ENCODE measurements at regions not wholly inside any gene's neighbourhood (a gene's known extent, or its start where the extent isn't known, plus 50 kb on each side); places are given as distances from the start of the nearest gene placed in this dataset.

DNA sequence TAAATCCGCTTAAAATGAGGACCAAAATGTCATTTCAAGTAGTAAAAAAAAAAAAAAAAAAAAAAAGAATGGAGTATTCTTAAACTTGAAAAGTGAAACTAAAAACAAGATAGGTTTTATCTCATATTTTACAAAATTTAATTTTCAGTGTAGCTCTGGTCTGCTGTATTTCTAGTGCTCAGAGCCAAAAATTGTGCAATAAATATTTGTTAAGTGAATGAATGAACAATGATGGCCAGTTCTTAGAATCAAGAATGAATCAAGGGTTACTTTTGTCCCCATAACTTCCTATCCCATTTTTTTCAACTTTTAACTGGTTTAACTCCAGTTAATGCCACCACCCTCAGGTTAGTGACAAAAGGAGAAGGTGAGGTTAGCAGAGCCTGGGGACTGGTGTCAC lies 214.4 kb downstream of the ABHD5 start:
- DNase-seq: no peak

DNA sequence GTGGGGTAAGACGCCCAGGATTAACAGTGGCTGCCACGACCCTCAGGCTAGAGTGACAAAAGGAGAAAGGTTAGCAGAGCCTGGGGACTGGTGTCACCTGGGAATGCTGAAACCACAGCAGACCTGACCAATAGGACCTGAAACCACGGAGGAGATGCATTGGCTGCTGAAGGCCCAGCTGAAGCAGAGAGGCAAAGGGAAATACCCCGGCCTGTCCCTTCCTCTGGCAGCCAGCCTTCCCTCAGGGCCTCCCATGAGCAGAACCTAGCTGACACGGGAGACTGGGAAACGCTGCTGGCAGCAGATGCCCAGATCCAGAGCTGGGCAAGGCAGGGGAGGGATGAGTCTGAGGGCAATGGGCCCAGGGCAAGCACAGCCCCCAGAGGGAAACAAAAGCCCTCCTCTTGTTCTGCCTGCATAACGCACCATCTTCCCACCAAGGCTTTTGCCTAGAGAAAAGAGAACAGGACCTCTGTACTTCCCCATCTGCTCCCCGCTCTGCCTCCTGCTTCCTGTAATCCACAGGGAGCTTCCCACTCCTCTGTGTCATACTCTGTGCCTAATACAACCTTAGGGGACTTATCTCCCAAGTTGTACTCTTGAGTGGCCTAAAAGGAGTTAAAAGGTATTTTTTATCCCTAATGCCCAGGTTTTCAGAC lies 216.2 kb downstream of the ABHD5 start:
- no peak for DNase-seq

DNA sequence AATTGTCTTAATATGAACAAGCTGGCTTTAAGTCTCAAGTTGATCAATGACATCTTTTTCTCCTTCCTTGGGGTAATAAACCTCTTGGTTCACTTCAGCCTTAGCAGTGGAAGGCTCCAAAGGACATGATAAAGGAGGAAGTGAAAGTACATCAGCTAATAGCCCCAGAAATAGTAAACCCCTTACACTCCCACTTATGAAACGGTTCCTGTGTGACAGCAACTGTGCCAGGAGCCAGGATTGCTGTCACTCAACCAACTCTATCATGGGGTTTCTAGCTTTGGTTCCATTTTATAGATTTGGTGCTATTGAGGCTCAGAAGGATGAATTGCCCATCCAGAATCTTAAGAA lies 216.7 kb downstream of the ABHD5 start:
- no peak for DNase-seq

DNA sequence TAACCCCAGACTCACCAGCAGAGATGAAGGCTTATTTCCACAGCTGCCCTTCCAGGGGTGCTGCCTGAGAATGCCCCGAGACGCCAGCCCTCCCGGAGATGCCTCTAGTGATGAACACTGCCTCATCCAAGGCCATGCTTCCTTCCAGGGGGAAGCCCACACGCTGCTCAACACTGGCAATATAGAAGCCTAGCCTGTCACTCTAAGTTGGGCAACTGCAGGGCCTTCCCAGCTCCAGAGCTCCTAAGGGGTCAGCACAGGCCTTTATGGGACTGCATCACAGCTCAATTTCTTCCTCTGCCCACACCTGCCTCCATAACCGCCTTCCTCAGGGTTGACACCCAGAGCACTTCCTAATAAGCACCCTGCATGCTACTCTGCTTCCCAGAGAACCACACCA lies 217.7 kb downstream of the ABHD5 start:
- DNase-seq: no peak

DNA sequence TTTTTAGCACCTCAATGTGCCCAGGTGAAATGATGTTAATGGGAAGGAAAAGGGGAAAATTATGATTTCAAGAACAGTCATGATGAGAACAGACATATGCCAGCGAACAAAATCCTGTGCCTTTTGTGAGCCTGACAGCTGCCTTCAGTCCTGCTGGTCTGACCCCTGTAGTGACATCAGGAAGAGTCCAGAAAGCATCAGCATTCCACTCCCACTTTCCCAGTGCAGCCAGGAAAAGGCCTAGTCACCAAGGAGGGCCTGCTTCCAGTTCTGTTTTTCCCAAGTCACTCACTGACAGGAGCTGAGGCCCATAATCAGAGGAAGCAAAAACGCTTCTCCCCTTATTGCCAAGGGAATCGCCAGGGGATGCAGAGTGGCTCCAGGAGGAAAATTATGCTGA lies 218.4 kb downstream of the ABHD5 start:
- no peak for DNase-seq

DNA sequence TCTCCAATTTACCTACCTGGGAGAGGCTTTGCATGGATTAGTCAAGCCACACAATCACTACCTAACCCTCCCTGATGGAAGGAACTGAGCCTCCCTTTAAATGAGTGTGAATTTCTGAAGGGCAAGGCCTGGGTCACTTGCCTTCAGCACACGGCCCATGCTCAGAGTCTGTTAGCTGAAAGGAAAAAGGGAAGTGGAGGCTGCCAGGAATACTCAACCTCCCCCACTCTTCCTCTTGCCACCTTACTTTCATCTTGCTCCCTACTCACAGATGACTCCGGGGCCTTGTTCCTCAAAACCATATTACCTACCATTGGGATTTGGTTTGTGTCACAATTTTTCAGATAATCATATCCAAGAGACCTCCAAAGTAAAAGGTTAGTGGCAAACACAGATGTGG lies 220.0 kb downstream of the ABHD5 start:
- no peak for DNase-seq

DNA sequence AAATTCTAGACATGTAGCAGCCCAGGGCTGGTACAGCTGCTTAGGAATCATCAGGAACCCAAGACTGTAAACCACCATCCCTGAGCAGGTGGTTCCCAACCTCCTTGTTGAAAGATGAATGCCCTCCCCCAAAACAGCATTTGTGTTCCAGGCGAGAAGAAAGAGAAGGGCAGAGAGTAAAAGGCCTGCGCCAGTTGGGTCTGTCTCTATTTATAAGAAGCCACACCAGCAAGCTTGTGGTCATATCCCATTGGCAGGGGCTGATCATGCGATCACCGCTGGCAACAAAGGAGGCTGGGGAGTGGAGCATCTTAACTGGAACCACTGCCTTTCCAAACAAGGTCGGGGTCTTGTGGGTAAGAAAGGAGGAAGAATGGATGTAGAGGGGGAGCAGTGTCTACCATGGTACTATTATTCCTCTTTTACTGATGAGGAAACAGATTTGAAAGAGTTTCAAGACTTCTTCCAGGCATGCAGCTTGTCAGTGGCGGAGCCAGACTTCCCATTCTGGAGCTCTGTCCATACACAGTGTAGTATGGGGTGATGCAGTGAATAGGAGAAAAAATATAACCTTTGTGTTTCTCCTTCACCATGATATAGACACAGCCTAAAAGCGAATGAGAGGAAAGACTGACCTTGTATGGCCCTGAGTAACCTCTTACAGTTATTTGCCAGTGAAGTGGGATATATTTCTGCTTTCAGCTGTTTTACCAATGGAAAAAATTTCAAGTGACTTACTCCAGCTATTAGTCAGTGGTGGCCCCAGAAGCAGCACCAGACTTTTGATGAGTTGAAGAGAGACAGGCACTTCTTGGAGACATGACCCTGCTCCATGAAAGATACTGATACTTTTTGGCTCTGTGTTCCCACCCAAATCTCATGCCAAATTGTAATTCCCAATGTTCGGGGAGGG lies 222.6 kb downstream of the ABHD5 start:
- DNase-seq: no peak

DNA sequence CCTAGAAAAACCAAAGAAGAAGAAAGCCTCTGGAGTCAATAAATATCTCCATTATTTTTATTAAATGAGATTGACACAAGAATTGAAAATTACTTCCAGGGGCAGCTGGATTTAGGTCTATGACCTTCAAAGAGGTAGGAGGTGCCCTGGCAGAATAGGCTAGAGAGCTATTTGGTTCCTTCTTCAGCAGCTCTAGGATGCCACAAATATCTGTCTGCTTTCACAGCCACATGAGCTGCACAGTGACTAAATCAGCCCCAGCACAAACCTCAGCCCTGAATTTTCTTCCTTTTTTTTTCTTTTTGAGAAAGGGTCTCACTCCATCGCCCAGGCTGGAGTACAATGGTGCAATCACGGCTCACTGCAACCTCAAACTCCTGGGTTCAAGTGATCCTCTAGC lies 223.5 kb downstream of the ABHD5 start:
- DNase-seq: no peak

DNA sequence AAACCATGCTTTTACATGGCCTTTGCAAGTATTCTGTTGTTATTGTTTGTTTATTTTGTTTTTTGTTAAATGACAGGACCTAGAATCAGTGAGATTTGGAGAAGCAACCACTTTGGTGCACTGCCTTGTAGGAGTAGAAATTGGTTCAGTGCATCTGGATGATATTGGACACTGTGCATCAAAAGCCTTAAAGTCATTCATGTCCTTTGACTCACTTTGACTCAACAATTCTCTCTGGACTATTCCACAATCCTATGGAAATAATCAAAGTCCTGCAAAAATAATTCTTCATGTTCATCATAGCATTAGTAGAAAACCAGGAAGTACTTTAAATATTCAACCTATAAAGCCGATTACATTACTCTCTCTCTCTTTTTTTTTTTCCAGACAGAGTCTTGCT lies 224.8 kb downstream of the ABHD5 start:
- no peak for DNase-seq

DNA sequence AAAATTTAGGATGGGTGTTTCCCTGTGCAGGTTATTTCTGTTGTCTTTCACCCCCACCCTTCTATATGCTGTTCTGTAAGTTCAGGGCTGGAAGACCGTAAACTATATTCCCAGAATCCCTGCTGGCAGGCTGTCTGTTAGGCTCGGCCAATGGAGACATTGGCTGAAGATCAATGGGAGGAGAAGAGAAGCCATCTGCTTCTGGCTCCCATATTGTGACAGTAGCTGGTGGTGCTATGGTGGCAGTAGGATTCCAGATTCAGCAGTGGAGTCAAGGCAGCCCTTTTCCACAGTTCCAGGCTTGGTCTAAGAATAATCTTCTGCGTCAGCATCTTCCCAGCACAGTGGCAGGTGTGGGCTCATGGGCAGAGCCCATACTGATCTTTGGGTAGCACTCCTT lies 226.6 kb downstream of the ABHD5 start:
- no peak for DNase-seq

DNA sequence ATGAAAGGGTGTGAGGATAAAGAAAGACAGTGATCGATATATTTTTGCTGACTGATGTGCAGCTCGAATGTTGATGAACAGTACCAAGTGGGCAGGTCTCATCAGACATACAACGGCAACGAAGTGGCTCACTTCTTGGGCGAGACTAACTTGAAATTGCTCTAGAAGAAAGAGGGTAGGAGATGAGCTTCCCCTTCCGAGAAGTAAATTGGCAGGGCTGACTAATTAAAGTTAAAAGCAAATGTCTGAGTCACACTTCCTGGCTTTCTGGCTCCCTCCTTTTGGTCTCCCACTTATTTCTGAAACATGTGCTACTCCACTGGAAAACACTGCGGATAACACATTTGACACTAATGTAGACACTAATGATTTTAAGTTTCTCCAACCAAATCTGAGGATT lies 228.3 kb downstream of the ABHD5 start:
- peak; percentile 47 for DNase-seq

DNA sequence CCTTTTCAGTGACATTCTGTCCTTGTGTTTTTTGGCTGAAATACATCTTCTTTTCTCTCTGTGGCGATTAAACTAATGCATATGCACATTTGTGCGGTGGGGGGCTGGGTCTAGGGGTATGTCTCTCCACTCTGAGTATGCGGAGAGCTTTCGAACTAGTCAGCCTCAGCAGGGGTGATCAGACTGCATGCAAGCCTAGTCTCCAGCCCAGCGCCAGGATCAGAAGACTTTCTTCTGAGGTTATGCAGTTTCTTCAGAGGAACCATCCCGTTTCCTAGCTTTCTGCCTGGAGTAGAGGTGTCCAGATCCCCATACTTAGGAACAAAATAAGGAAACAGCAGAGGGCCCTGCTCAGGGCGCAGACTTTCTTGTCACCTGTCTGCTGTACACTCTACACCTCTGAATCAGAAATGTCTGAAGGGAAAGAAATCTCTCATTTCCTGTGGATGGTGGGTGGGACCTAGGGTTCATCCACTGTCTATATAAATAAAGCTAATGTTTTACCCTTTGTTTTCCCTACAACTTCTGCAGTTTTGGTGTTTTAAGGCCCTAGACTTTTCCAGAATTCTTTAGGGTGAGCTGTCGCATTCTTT lies 230.4 kb downstream of the ABHD5 start:
- no peak for DNase-seq

DNA sequence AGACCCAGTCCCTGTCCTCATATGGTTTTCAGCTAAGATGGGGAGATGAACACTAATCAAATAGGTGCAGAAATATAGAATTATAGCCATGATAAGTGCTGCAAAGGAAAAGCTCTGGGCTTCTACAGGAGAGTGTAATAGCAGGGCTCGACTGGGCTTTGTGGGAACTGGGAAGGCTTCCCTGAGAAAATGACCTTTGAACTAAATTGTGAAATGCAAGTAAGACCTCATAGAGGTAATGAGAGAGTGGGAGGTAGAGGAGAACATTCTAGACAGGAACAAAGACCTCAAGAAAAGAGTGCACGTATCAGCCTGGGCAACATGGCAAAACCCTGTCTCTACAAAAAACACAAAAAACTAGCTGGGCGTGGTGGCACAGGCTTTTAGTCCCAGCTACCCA lies 231.6 kb downstream of the ABHD5 start:
- DNase-seq: no peak

DNA sequence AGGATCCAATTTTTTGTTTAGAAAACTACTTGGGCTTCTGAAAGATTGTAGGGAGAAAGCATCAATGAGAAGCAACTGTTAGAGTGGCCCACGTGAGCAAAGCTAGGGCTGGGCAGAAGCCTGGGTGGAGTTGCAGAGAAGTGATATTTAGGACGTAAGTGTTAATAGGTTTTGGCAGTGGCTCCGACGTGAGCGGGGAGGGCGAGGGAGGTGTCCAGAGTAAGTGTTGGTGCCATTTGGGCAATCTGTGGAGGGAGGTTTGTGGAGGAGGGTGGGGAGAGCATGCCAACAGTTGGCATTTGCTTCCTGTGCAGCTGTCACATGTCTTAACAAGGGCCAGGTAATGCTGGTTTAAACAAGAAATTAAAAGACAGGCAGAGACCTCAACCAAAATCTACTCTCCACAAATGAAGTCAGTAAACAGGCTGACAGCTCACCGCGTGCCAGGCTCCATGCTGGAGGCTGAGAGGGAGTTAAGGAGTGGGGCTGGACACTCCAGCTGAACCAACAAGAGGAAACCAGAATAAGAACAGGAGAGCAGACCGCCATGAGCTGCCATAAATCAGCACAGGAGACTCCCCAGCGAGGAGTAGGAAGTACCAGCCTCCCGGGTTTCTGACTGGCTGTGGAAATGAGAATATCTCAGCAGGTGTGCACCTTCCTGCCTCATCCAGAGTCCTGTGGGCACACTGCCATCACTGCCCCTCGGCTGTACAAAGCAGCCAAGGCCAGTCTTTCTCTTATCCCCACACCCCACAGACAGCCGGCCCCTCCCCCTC lies 232.6 kb downstream of the ABHD5 start:
- DNase-seq: no peak

DNA sequence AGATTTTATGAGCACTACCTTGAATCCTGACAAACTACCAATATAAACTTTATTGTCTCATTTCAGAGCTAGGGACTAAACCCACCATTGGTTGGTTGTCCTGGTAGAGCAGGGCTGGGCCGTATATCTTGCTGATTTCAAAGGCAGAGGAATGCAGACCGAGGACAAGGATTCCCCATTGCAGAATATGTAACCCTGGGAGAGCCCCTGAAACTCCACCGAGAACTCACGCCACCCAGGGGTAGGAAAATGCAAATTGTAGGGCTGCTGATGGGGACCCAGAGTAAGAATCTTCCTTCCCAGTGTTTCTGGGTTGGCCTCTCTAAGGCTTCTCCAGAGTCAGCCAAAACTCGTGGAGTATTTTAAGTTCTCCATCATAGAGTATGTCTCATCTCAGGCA lies 235.3 kb downstream of the ABHD5 start:
- DNase-seq: no peak

DNA sequence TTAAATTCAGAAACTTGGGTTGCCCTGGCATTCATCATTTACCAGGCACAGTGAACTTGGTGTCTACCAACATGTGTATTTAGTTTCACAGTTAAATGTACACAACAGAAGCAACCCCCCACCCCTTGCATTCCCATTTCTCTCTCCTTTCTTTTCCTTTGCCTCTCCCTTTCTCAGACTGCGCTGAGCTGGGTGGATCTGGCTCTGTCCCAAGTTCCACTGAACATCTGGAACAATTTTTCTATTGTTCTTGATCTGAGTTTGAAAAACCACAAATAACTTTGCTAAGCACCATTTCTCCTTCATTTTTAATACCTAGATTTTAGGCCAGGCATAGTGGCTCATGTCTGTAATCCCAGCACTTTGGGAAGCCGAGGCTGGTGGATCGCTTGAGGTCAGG lies 242.2 kb downstream of the ABHD5 start:
- DNase-seq: no peak

DNA sequence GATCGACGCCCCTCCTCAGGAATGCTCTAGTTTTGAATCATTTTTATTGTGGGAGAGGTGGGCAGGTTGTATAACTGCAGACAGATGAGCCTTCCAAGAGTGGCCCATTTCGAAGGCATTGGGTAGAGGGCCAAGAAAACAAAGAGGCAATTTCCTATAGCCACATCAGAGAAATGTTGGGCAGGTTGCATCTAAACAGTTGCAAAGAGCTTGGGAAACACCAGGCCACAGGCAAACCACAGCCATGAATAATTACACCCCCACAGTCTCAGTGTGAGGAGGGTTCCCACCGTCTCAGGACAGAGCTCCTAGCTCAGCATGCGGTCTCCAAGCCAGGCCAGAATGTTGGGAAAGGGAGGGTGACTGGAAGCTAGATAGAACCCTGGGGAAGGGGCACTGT lies 257.3 kb downstream of the ABHD5 start:
- no peak for DNase-seq

DNA sequence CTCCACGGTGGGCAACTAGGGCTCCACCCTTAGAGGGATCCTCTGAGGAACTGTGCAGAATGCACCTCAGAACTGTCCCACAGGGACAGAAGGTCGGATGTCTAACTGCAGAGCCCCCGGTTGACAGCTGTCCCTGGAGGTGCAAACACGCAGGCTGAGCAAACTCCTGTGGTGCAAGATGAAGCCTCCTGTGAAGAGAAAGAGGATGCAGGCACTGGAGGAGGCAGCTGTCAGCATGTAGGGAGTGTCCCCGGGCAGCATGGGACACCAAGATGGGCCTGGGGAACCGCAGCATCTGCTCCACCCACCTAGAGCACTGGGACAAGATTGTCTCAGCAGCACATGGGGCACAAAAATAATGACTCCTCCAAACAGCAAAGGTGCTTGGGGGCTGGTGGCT lies 258.9 kb downstream of the ABHD5 start:
- no peak for DNase-seq

DNA sequence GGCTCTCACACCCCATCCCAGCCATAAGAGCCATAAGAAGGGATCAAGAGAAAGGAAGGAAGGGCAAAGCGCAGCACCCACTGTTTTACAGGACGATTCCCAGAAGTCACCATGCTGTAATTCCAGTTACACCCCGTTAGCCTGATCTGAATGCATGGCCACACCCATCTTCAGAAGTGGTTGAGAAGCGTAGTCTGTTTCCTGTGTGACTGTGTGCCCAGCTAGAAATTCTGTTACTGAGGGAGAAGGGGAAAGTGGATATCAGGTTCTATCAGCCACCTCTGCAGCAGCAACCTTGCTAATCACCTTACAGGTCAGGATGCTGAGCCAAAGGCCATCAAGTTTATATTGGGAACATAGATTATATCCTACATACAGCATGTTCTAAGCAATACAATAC lies 260.0 kb downstream of the ABHD5 start:
- DNase-seq: no peak

DNA sequence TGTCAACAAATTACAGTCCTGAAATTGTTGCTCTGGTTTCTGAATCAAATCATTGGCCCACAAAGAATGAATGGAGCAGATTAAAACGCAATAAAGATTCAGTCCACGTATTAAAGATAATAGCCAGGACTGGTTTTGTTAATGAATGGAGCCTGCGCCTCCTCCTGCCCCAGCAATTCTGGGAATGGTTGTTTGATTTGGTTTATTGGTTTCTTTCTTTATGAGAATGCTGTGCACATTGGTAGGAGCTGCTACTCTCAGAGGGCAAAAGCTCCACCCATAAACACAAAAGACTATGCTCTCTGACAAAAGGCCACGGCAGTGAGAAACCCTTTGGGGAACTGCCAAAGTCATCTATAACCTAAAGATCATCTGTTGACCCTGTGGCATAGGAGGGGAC lies 261.1 kb downstream of the ABHD5 start:
- no peak for DNase-seq

DNA sequence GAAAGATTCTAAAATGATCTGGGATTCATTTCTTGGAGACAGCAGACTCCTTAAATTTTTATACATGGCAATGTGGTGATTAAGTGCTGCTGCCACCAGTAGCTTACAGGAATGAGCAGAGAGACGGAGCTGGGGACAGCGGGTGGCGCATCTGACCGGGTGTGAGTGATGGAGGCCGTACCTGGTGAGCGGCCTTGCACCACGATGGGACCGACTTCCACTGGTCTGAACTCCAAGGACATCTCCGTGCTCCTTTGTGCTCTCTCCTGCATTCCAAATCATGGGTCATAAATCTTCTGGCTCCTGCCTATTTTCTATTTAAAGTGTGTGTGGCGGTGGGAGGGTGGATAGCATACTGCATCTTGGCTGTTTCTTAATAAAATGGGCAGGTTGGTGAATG lies 262.6 kb downstream of the ABHD5 start:
- no peak for DNase-seq

DNA sequence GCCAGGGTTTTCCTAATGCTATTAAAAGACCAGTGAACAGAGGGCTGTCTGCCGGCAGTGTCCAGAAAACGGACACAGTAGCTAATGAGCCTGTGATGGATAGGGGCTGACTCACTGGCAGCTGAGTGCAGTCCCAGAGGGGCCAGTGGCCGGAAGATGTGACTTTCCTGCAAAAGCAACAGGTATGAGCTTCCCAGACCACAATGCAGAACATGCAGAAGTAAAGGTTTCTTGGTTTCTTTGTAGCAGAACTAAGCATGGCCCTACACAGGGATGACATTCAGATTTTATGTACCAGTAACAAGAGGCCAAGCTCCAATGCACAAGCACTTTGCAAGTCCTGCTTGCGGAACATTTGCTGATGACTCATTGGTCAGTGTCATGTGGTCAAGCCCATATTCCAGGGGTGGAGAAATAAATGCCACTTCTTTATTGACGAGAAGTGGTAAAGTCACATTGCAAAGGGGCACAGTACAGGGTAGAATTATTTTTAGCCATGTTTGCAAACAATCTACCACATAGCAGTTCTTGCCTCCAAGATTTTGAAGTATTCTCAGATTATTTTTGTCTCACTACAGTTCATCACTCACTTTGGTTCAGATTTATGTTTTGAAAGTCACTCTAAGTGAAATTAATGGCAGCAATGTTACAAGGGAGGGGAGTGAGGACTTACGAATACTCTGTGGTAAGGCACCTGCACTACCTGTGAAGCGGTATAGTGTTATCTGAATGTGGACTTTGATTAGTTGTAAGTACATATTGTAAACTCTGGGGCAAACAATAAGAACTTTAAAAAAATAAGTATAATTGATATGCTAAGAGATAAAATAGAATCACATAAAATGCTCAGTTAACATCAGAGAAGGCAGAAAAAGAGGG lies 263.3 kb downstream of the ABHD5 start:
- peak; percentile 68 for DNase-seq

DNA sequence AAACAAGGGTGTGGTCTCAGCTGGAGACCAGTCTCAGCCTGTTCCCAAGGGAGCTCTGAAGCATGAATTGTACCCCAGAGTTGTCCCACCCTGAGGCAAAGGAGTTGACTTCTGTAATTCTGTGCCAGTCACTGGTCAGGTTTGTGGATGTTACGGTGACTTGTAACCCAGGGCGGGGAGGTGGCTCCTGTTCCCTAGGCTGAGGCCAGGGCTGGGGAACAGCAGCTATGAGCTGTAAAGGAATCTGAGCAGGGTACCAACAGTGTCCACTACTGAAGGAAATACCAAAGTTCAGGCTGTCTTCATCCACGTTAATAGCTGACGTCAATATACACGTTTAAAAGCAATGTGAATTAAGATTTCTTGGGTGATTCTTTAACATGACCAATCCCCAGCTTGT lies 266.2 kb downstream of the ABHD5 start:
- DNase-seq: no peak
